GM12875 (cell line): ENCODE measurements at regions not wholly inside any gene's neighbourhood (a gene's known extent, or its start where the extent isn't known, plus 50 kb on each side); places are given as distances from the start of the nearest gene placed in this dataset.

Experiments
- H3K4me3 ChIP-seq: one replicate; pipeline ENCODE4 v1.5.1; 2011; ENCODE audit warnings: low read depth, low read length, control low read depth
- CTCF ChIP-seq: IDR thresholded peaks from 2 replicates; pipeline ENCODE4 v1.5.1; 2011; ENCODE audit warnings: low read depth, mild to moderate bottlenecking, control low read depth, inconsistent platforms, low read length, moderate library complexity, borderline replicate concordance; ENCODE audit not compliant: insufficient read depth

- TF ChIP-seq CTCF = no peak
- H3K4me3 ChIP-seq = no peak overlapping the region
Measured at GRCh38 chr4:181061787-181062186, 1181.4 kb upstream of the TENM3 start.

GRCh38 chr4:181063212-181063611 lies 1180.0 kb upstream of the TENM3 start:
- TF ChIP-seq CTCF = no peak
- no peak overlapping the region for H3K4me3 ChIP-seq

GRCh38 chr4:181077341-181077740 lies 1165.9 kb upstream of the TENM3 start:
- no peak for TF ChIP-seq CTCF
- H3K4me3 ChIP-seq = no peak overlapping the region

GRCh38 chr4:181078196-181078595 lies 1165.0 kb upstream of the TENM3 start:
- no peak for TF ChIP-seq CTCF
- H3K4me3 ChIP-seq = no peak overlapping the region

- TF ChIP-seq CTCF = no peak
- no peak overlapping the region for H3K4me3 ChIP-seq
Measured at GRCh38 chr4:181083757-181084361, 1159.3 kb upstream of the TENM3 start.

- no peak for TF ChIP-seq CTCF
- no peak overlapping the region for H3K4me3 ChIP-seq
Measured at GRCh38 chr4:181085557-181085956, 1157.6 kb upstream of the TENM3 start.

GRCh38 chr4:181105487-181105886 lies 1137.7 kb upstream of the TENM3 start:
- no peak overlapping the region for H3K4me3 ChIP-seq
- TF ChIP-seq CTCF = no peak
